ENCODE measurements at regions not wholly inside any gene's neighbourhood (a gene's known extent, or its start where the extent isn't known, plus 50 kb on each side); places are given as distances from the start of the nearest gene placed in this dataset.
"Not testable (repeated sequence)": the region's sequence is repeated elsewhere in the genome, so short reads cannot be mapped to it uniquely, and the experiment has no call there.

DNA sequence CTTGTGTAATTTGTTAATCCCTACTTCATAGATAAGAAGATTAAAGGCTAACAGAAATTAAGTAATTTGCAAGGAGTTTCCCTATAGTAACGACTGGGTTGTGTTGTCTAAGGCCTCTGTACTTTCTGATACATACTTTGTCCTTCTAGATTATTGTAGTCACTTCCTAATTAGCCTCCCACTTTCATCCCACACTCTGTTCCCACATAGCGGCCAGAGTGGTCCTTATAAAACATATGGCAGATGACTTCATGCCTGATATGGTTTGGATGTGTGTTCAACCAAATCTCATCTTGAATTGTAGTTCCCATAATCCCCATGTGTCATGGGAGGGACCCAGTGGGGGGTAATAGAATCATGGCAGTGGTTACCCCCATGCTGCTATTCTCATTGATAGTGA is 120.5 kb upstream of the DAB1 start:
- Histone ChIP-seq H3K4me3 (ENCODE audit: extremely low read depth, insufficient read depth, low read length, poor library complexity, severe bottlenecking) (no peak overlapping the region), H3K36me3 (ENCODE audit: control insufficient read depth, insufficient read depth, low read length) (no peaks in the 10 kb centered on the region), H3K9me3 (ENCODE audit: control insufficient read depth, low read length) (no peaks in the 10 kb centered on the region), H3K4me1 (ENCODE audit: control insufficient read depth, insufficient read depth, low read length, poor library complexity, severe bottlenecking) (no peaks in the 10 kb centered on the region), H3K27ac (ENCODE audit: low read depth, low read length, severe bottlenecking) (no peak overlapping the region)
- no CpG with 5 or more reads among the region's 2 CpGs for WGBS, 2 experiments (ENCODE audit: insufficient coverage in 2 of 2)

DNA sequence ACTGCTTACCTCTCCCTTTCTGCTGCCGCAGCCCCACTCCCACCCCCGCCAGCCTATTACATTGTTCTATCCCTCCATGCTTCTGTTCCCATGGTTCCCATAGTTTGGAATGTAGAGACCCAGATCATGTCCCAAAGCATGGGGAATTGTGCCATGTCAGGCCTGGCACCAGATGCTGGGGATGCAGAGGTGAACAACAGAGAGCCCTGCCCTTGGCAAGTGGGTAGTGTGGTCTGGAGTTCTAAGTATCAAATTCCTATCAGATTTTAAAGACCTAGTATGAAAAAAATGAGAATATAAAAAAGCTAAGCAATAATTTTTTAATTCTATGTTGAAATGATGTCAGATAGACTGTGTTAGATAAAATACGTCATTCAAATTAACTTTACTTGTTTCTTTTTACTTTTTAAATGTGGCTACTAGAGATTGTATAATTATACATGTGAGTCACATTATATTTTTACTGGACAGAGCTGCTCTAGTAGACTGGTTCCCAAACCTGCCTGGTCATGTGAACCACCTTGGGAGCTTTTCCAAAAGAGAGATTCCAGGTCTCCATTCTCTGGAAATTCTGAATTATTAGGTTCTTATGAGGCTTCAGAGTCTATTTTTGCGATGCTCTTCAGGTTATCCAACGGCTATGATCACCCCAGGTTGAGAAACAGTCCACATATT is 113.0 kb upstream of the DAB1 start:
- 53 to 90% methylated on average over 2 to 3 of the region's 5 CpGs for WGBS, 2 experiments (ENCODE audit: insufficient coverage in 2 of 2)
- H3K4me3 ChIP-seq (ENCODE audit: extremely low read depth, insufficient read depth, low read length, poor library complexity, severe bottlenecking): no peak overlapping the region
- H3K36me3 ChIP-seq (ENCODE audit: control insufficient read depth, insufficient read depth, low read length): no peaks in the 10 kb centered on the region
- no peak overlapping the region for H3K27ac ChIP-seq (ENCODE audit: low read depth, low read length, severe bottlenecking)
- no peaks in the 10 kb centered on the region for H3K9me3 ChIP-seq (ENCODE audit: control insufficient read depth, low read length)
- no peaks in the 10 kb centered on the region for H3K4me1 ChIP-seq (ENCODE audit: control insufficient read depth, insufficient read depth, low read length, poor library complexity, severe bottlenecking)

DNA sequence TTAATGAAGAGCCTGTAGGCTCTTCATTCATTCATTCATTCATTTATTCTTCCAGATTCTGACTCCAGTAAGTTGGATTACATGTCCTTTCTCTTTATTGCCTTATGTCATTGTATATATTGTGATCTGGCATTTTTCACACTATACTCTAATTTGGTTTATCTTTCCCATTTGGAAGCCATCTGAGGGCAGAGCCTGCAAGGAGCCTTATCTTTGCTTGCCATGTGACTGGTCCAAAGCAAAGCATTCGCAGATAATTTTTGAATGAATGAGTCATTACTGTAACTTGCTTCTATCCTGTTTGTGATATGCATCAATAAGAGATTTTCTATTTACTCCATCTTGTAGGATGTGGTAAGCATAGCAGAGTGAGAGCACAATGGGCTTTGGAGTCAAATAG is 108.4 kb upstream of the DAB1 start:
- H3K27ac ChIP-seq (ENCODE audit: low read depth, low read length, severe bottlenecking): no peak overlapping the region
- H3K4me3 ChIP-seq (ENCODE audit: extremely low read depth, insufficient read depth, low read length, poor library complexity, severe bottlenecking): no peak overlapping the region
- WGBS, 2 experiments (ENCODE audit: insufficient coverage in 2 of 2): 60% methylated on average over 1 of the region's 1 CpG; no CpG with 5 or more reads in 1 of the 2 experiments
- no peaks in the 10 kb centered on the region for H3K4me1 ChIP-seq (ENCODE audit: control insufficient read depth, insufficient read depth, low read length, poor library complexity, severe bottlenecking)
- no peaks in the 10 kb centered on the region for H3K9me3 ChIP-seq (ENCODE audit: control insufficient read depth, low read length)
- H3K36me3 ChIP-seq (ENCODE audit: control insufficient read depth, insufficient read depth, low read length): no peaks in the 10 kb centered on the region

DNA sequence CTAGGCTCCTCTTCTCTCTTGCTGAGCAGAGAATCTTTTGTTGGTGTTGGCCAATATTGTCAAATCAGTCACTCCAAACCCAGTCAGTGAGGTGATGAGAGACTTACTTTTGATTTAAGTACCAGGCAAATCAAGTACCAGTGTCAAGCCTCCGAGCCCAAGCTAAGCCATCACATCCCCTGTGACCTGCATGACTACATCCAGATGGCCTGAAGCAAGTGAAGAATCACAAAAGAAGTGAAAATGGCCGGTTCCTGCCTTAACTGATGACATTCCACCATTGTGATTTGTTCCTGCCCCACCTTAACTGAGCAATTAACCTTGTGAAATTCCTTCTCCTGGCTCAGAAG is 107.0 kb upstream of the DAB1 start:
- not testable (repeated sequence) for H3K27ac ChIP-seq (ENCODE audit: low read depth, low read length, severe bottlenecking); H3K9me3 ChIP-seq (ENCODE audit: control insufficient read depth, low read length); H3K36me3 ChIP-seq (ENCODE audit: control insufficient read depth, insufficient read depth, low read length); H3K4me3 ChIP-seq (ENCODE audit: extremely low read depth, insufficient read depth, low read length, poor library complexity, severe bottlenecking); H3K4me1 ChIP-seq (ENCODE audit: control insufficient read depth, insufficient read depth, low read length, poor library complexity, severe bottlenecking)
- 57% methylated on average over 1 of the region's 2 CpGs; no CpG with 5 or more reads in 1 of the 2 experiments for WGBS, 2 experiments (ENCODE audit: insufficient coverage in 2 of 2)

DNA sequence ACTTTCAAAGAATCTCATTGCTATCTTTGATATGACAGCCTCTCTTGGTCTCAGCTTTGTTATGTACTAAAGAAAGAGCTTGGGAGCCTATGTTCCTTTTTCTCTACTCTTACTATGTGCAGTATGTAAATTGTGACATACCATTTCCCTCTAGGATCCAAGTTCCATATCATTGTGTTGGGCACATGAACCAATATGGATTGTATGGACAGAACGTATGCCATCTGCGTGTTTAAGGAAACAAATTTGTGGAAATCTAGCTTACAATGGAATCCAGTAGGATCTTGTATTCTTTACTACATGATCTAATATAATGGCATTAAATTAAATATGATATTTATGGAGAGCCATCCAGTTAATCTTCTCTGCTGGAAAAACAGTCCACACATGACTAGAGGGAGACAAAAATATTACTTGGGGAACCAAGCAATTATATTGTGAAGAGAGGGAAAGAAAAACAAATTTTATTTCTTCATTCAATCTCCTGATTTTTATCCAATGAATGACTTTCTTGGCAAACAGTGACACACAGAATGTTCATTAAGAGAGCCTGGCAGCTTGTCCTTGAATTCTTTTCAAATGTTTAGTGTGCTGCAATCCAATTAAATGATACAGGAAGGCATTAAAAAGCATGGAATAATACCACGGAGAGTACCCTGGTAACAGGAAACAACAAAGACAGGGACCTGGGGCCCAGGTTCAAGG is 106.5 kb upstream of the DAB1 start:
- H3K4me1 ChIP-seq (ENCODE audit: control insufficient read depth, insufficient read depth, low read length, poor library complexity, severe bottlenecking): no peaks in the 10 kb centered on the region
- 94 to 100% methylated on average over 1 to 2 of the region's 3 CpGs for WGBS, 2 experiments (ENCODE audit: insufficient coverage in 2 of 2)
- H3K9me3 ChIP-seq (ENCODE audit: control insufficient read depth, low read length): no peaks in the 10 kb centered on the region
- H3K36me3 ChIP-seq (ENCODE audit: control insufficient read depth, insufficient read depth, low read length): no peaks in the 10 kb centered on the region
- H3K4me3 ChIP-seq (ENCODE audit: extremely low read depth, insufficient read depth, low read length, poor library complexity, severe bottlenecking): no peak overlapping the region
- H3K27ac ChIP-seq (ENCODE audit: low read depth, low read length, severe bottlenecking): no peak overlapping the region

DNA sequence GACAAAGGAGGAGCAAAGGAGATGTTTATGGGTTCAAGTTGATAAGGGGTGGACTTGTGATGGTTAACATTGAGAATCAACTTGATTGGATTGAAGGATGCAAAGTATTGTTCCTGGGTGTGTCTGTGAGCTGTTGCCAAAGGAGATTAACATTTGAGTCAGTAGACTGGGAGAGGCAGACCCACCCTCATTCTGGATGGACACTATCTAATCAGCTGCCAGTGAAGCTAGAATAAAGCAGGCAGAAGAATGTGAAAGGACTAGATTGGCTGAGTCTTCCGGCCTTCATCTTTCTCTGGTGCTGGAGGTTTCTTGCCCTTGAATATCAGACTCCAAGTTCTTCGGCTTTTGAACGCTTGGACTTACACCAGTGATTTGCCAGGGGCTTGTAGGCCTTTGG is 98.7 kb upstream of the DAB1 start:
- Histone ChIP-seq H3K36me3 (ENCODE audit: control insufficient read depth, insufficient read depth, low read length) (no peaks in the 10 kb centered on the region), H3K27ac (ENCODE audit: low read depth, low read length, severe bottlenecking) (no peak overlapping the region), H3K9me3 (ENCODE audit: control insufficient read depth, low read length) (no peaks in the 10 kb centered on the region), H3K4me3 (ENCODE audit: extremely low read depth, insufficient read depth, low read length, poor library complexity, severe bottlenecking) (no peak overlapping the region), H3K4me1 (ENCODE audit: control insufficient read depth, insufficient read depth, low read length, poor library complexity, severe bottlenecking) (no peaks in the 10 kb centered on the region)
- 91 to 100% methylated on average over 3 of the region's 3 CpGs for WGBS, 2 experiments (ENCODE audit: insufficient coverage in 2 of 2)

DNA sequence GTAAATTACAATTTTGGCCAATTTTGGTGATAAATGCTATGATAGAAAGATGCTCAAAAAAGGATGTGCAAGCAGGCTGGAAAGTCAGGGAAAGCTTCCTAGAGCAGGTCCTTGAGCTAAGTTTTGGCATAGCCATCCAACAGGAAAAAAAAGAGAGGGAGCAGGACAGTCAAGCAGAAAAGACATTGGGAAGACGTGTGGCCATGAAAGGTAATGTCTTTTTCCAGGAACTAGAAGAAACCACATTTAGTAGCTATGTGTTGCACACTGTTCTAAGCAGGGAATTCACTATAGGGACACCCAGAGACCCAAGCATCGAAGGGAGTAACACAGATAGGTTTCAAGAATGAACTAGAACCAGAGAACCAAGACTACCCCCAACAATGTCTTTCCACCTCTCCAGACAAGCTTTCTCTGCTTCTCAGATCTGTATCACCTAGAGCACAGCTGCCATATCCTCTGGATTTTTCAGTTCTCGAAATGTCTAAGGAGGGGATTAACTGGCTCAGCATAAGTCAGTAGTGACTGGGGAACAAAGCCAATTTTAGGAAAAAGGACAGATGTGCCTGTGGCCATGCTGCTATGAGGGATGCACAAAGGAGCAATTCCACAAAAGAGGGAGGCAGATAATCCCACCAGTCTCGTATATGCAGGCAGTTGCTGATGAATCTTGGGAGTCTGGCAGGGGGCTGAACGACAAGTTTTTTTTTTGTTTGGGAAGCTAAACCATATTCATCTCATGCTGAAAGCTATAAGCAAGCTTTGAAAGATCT is 97.1 kb upstream of the DAB1 start:
- 72 to 77% methylated on average over 3 of the region's 5 CpGs for WGBS, 2 experiments (ENCODE audit: insufficient coverage in 2 of 2)
- H3K4me3 ChIP-seq (ENCODE audit: extremely low read depth, insufficient read depth, low read length, poor library complexity, severe bottlenecking): no peak overlapping the region
- H3K27ac ChIP-seq (ENCODE audit: low read depth, low read length, severe bottlenecking): no peak overlapping the region
- H3K9me3 ChIP-seq (ENCODE audit: control insufficient read depth, low read length): no peaks in the 10 kb centered on the region
- no peaks in the 10 kb centered on the region for H3K4me1 ChIP-seq (ENCODE audit: control insufficient read depth, insufficient read depth, low read length, poor library complexity, severe bottlenecking)
- H3K36me3 ChIP-seq (ENCODE audit: control insufficient read depth, insufficient read depth, low read length): no peaks in the 10 kb centered on the region

DNA sequence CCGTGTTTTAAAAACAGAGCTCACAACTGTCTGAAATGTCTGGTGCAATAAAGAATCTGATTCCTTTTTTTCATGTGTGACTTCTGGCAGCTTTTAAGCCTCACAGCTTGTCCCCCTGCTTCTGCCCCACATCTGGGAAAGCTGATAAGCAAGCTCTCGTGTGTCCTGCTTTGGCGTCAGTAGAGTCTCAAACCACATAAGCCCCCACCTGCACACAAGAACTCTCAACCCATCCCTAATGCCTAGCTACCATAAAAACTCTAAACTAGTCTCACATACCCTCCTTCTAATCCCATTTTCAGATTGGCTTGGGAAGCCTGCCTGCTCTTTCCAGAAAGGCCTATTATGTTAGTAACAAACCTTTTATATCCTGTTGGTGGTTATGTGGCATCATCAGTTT is 94.6 kb upstream of the DAB1 start:
- 57 to 74% methylated on average over 2 of the region's 3 CpGs for WGBS, 2 experiments (ENCODE audit: insufficient coverage in 2 of 2)

DNA sequence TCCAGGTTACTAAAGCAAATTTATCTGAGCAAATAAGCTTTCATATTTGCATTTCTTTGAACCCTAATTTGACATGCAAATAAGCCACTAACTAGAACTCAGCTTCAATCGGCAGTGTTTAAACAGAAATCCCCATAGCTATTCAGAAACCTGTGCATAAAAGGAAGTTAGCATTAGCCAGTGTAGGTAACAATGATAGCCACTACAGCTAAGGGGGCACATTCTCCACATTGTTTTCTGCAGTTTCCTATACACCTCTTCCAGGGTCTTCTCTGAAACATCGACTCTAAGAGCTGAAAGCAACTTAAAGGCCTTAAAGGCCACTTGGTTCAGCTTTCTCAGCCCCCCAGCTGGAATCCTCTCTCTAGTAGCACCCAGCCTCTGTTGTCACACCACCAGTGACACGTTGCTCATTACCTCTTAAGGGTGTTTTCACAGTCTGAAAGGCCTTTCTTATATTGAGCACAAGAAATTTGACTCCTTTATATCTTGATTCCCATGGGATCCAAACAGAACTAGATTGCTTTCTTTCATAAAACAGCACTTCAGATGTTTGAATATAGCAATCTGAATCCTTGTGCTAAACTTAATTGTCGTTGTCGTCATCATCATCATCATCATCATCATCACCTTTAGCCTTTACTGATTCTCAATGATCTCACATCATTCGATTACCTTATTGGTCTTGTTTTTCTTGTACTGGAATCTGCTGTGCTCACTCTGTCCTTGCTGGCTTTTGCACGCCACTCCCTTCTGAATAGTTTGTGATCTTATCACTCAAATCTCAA is 93.9 kb upstream of the DAB1 start:
- H3K27ac ChIP-seq (ENCODE audit: low read depth, low read length, severe bottlenecking): no peak overlapping the region
- no peak overlapping the region for H3K4me3 ChIP-seq (ENCODE audit: extremely low read depth, insufficient read depth, low read length, poor library complexity, severe bottlenecking)
- 42 to 60% methylated on average over 5 to 6 of the region's 7 CpGs for WGBS, 2 experiments (ENCODE audit: insufficient coverage in 2 of 2)
- no peaks in the 10 kb centered on the region for H3K4me1 ChIP-seq (ENCODE audit: control insufficient read depth, insufficient read depth, low read length, poor library complexity, severe bottlenecking)
- H3K36me3 ChIP-seq (ENCODE audit: control insufficient read depth, insufficient read depth, low read length): no peaks in the 10 kb centered on the region
- no peaks in the 10 kb centered on the region for H3K9me3 ChIP-seq (ENCODE audit: control insufficient read depth, low read length)

More for the DNA sequence above, 94.6 kb upstream of the DAB1 start:
- H3K4me1 ChIP-seq (ENCODE audit: control insufficient read depth, insufficient read depth, low read length, poor library complexity, severe bottlenecking): no peaks in the 10 kb centered on the region
- no peak overlapping the region for H3K4me3 ChIP-seq (ENCODE audit: extremely low read depth, insufficient read depth, low read length, poor library complexity, severe bottlenecking)
- H3K27ac ChIP-seq (ENCODE audit: low read depth, low read length, severe bottlenecking): no peak overlapping the region
- H3K9me3 ChIP-seq (ENCODE audit: control insufficient read depth, low read length): no peaks in the 10 kb centered on the region
- no peaks in the 10 kb centered on the region for H3K36me3 ChIP-seq (ENCODE audit: control insufficient read depth, insufficient read depth, low read length)

DNA sequence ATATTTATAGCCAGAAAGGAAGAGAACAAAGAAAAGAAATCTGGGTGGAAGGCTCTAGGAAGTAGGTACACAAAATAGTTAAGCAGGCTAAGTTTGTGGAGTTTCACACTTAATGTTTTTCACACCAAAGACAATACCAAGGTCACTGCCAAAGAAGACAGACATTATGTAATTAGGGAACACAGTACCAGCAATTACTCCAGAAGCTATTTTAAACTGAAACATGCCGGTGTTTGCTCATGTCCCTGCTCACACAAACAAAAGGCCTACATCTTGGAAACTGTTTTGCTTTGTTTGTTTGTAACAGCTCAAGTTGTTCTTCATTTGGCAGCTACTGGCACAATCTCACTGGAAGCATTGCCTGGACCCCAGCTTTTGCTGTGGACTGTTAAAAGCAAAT is 88.5 kb upstream of the DAB1 start:
- H3K4me1 ChIP-seq (ENCODE audit: control insufficient read depth, insufficient read depth, low read length, poor library complexity, severe bottlenecking): no peaks in the 10 kb centered on the region
- no peak overlapping the region for H3K4me3 ChIP-seq (ENCODE audit: extremely low read depth, insufficient read depth, low read length, poor library complexity, severe bottlenecking)
- no peak overlapping the region for H3K27ac ChIP-seq (ENCODE audit: low read depth, low read length, severe bottlenecking)
- WGBS, 2 experiments (ENCODE audit: insufficient coverage in 2 of 2): 60% methylated on average over 1 of the region's 1 CpG; no CpG with 5 or more reads in 1 of the 2 experiments
- H3K9me3 ChIP-seq (ENCODE audit: control insufficient read depth, low read length): no peaks in the 10 kb centered on the region
- no peaks in the 10 kb centered on the region for H3K36me3 ChIP-seq (ENCODE audit: control insufficient read depth, insufficient read depth, low read length)
